ENCODE measurements at regions not wholly inside any gene's neighbourhood (a gene's known extent, or its start where the extent isn't known, plus 50 kb on each side); places are given as distances from the start of the nearest gene placed in this dataset.

- peaks cover 11% of the 10 kb centered on the region for H3K9me3 Mint-ChIP-seq (ENCODE audit: unreplicated experiment)
- no peak for TF ChIP-seq CTCF (IDR thresholded peaks at IDR 0.05)
- no peaks in the 10 kb centered on the region for H3K27me3 Mint-ChIP-seq (ENCODE audit: unreplicated experiment)
- H3K36me3 Mint-ChIP-seq (ENCODE audit: unreplicated experiment): no peaks in the 10 kb centered on the region
- H3K4me1 Mint-ChIP-seq (ENCODE audit: unreplicated experiment): peaks cover 15% of the 10 kb centered on the region
- no peak overlapping the region for H3K27ac Mint-ChIP-seq (ENCODE audit: unreplicated experiment)
- no peak overlapping the region for H3K4me3 Mint-ChIP-seq (ENCODE audit: unreplicated experiment)
- DNase-seq (ENCODE audit: extremely low spot score, unreplicated experiment): no peak
Measured at GRCh38 chr15:39466750-39467105, 114.2 kb upstream of the THBS1 start.

GRCh38 chr15:39468331-39468730 is 112.5 kb upstream of the THBS1 start:
- no peak for DNase-seq (ENCODE audit: extremely low spot score, unreplicated experiment)
- Mint-ChIP-seq H3K36me3 (ENCODE audit: unreplicated experiment) (no peaks in the 10 kb centered on the region), H3K27ac (ENCODE audit: unreplicated experiment) (no peak overlapping the region), H3K9me3 (ENCODE audit: unreplicated experiment) (peaks cover 11% of the 10 kb centered on the region), H3K4me3 (ENCODE audit: unreplicated experiment) (no peak overlapping the region), H3K27me3 (ENCODE audit: unreplicated experiment) (no peaks in the 10 kb centered on the region), H3K4me1 (ENCODE audit: unreplicated experiment) (peaks cover 7% of the 10 kb centered on the region)
- no peak for TF ChIP-seq CTCF (IDR thresholded peaks at IDR 0.05)

GRCh38 chr15:39468828-39469227 is 112.1 kb upstream of the THBS1 start:
- H3K4me3 Mint-ChIP-seq (ENCODE audit: unreplicated experiment): no peak overlapping the region
- H3K36me3 Mint-ChIP-seq (ENCODE audit: unreplicated experiment): no peaks in the 10 kb centered on the region
- no peaks in the 10 kb centered on the region for H3K27me3 Mint-ChIP-seq (ENCODE audit: unreplicated experiment)
- DNase-seq (ENCODE audit: extremely low spot score, unreplicated experiment): no peak
- H3K4me1 Mint-ChIP-seq (ENCODE audit: unreplicated experiment): peaks cover 7% of the 10 kb centered on the region
- peaks cover 11% of the 10 kb centered on the region for H3K9me3 Mint-ChIP-seq (ENCODE audit: unreplicated experiment)
- no peak for TF ChIP-seq CTCF (IDR thresholded peaks at IDR 0.05)
- no peak overlapping the region for H3K27ac Mint-ChIP-seq (ENCODE audit: unreplicated experiment)

- no peak for DNase-seq (ENCODE audit: extremely low spot score, unreplicated experiment)
- H3K4me3 Mint-ChIP-seq (ENCODE audit: unreplicated experiment): no peak overlapping the region
- no peaks in the 10 kb centered on the region for H3K27me3 Mint-ChIP-seq (ENCODE audit: unreplicated experiment)
- H3K4me1 Mint-ChIP-seq (ENCODE audit: unreplicated experiment): peaks cover 12% of the 10 kb centered on the region
- no peak overlapping the region for H3K27ac Mint-ChIP-seq (ENCODE audit: unreplicated experiment)
- H3K36me3 Mint-ChIP-seq (ENCODE audit: unreplicated experiment): no peaks in the 10 kb centered on the region
- H3K9me3 Mint-ChIP-seq (ENCODE audit: unreplicated experiment): peaks cover 11% of the 10 kb centered on the region
- TF ChIP-seq CTCF (IDR thresholded peaks at IDR 0.05): no peak
Measured at GRCh38 chr15:39471785-39472574, 108.9 kb upstream of the THBS1 start.

GRCh38 chr15:39472621-39473297 is 108.1 kb upstream of the THBS1 start:
- Mint-ChIP-seq H3K4me3 (ENCODE audit: unreplicated experiment) (no peak overlapping the region), H3K27me3 (ENCODE audit: unreplicated experiment) (no peaks in the 10 kb centered on the region)

More at GRCh38 chr15:39472621-39473297, 108.1 kb upstream of the THBS1 start:
- DNase-seq (ENCODE audit: extremely low spot score, unreplicated experiment): no peak
- H3K36me3 Mint-ChIP-seq (ENCODE audit: unreplicated experiment): no peaks in the 10 kb centered on the region
- no peak overlapping the region for H3K27ac Mint-ChIP-seq (ENCODE audit: unreplicated experiment)
- peaks cover 12% of the 10 kb centered on the region for H3K4me1 Mint-ChIP-seq (ENCODE audit: unreplicated experiment)
- TF ChIP-seq CTCF (IDR thresholded peaks at IDR 0.05): no peak
- H3K9me3 Mint-ChIP-seq (ENCODE audit: unreplicated experiment): peaks cover 11% of the 10 kb centered on the region

All from osteocyte (in vitro differentiated cells).